Left renal pelvis (tissue), 4 donors: ENCODE measurements at regions not wholly inside any gene's neighbourhood (a gene's known extent, or its start where the extent isn't known, plus 50 kb on each side); places are given as distances from the start of the nearest gene placed in this dataset.
"Not testable (repeated sequence)": the region's sequence is repeated elsewhere in the genome, so short reads cannot be mapped to it uniquely, and the experiment has no call there.

Source experiments
- DNase-seq, 4 donors: peaks; one replicate each; pipeline ENCODE4 v3.0.0-alpha.2; 2013; ENCODE audit warnings: low read depth in 4 of 4, low spot score in 3 of 4

- not testable (repeated sequence) for DNase-seq
These were observed 362.6 kb upstream of the GOT2 start for GRCh38 chr16:59096682-59097081.

- DNase-seq, result no peak
These were observed 356.4 kb upstream of the GOT2 start for GRCh38 chr16:59090541-59090940.

GRCh38 chr16:59088431-59088830 lies 354.3 kb upstream of the GOT2 start:
- no peak for DNase-seq

- no peak for DNase-seq
These were observed 353.5 kb upstream of the GOT2 start for GRCh38 chr16:59087641-59088040.

GRCh38 chr16:59067205-59067604 lies 333.1 kb upstream of the GOT2 start:
- no peak for DNase-seq

GRCh38 chr16:59060207-59060606 lies 326.1 kb upstream of the GOT2 start:
- DNase-seq, result no peak

- no peak for DNase-seq
These were observed 324.1 kb upstream of the GOT2 start for GRCh38 chr16:59058250-59058649.

- DNase-seq, result no peak
These were observed 319.8 kb upstream of the GOT2 start for GRCh38 chr16:59053911-59054310.

GRCh38 chr16:59052231-59052630 lies 318.1 kb upstream of the GOT2 start:
- no peak for DNase-seq

- DNase-seq, result no peak
These were observed 314.8 kb upstream of the GOT2 start for GRCh38 chr16:59048876-59049275.

GRCh38 chr16:59047114-59047513 lies 313.0 kb upstream of the GOT2 start:
- no peak for DNase-seq

GRCh38 chr16:59046335-59046734 lies 312.2 kb upstream of the GOT2 start:
- no peak for DNase-seq

GRCh38 chr16:59045501-59045900 lies 311.4 kb upstream of the GOT2 start:
- no peak for DNase-seq

GRCh38 chr16:59044616-59045015 lies 310.5 kb upstream of the GOT2 start:
- no peak for DNase-seq

GRCh38 chr16:59042301-59042700 lies 308.2 kb upstream of the GOT2 start:
- DNase-seq, result no peak

- DNase-seq, result no peak
These were observed 305.1 kb upstream of the GOT2 start for GRCh38 chr16:59039066-59039720.

GRCh38 chr16:59030923-59031485 lies 296.9 kb upstream of the GOT2 start:
- DNase-seq, result no peak

GRCh38 chr16:59021751-59022150 lies 287.6 kb upstream of the GOT2 start:
- DNase-seq, result no peak

GRCh38 chr16:59013930-59014329 lies 279.8 kb upstream of the GOT2 start:
- DNase-seq, result no peak

- DNase-seq, result no peak
These were observed 265.6 kb upstream of the GOT2 start for GRCh38 chr16:58999762-59000161.

GRCh38 chr16:58992755-58993154 lies 258.6 kb upstream of the GOT2 start:
- DNase-seq, result not testable (repeated sequence)

GRCh38 chr16:58983181-58983965 lies 249.3 kb upstream of the GOT2 start:
- not testable (repeated sequence) for DNase-seq
